ENCODE measurements at regions not wholly inside any gene's neighbourhood (a gene's known extent, or its start where the extent isn't known, plus 50 kb on each side); places are given as distances from the start of the nearest gene placed in this dataset.
"Not testable (repeated sequence)": the region's sequence is repeated elsewhere in the genome, so short reads cannot be mapped to it uniquely, and the experiment has no call there.

- DNase-seq: no peak
Observed at GRCh38 chr5:3339798-3340115, 255.9 kb upstream of the IRX1 start.

GRCh38 chr5:3339092-3339797 lies 256.4 kb upstream of the IRX1 start:
- DNase-seq: no peak

GRCh38 chr5:3337812-3338541 lies 257.7 kb upstream of the IRX1 start:
- no peak for DNase-seq

GRCh38 chr5:3336666-3337065 lies 259.0 kb upstream of the IRX1 start:
- no peak for DNase-seq

DNA sequence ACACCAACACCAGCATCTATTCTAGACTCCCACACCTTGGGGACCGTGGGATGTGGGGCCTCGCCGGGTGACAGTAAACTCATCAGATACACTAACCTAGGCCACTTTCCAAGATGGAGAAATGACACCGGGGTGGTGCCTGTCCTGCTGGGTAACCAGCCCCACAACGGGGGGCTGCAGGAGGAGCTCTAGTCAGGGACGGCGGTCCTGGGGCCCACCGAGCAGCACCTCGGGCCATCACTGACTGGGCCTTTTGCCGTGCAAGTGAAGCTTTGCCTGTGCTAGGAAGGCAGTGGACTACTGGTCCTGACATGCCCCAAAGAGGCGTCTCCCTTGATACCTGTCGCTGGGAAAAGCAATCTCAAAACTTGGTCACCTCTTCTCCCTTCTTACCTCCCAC lies 260.3 kb upstream of the IRX1 start:
- DNase-seq: no peak

DNA sequence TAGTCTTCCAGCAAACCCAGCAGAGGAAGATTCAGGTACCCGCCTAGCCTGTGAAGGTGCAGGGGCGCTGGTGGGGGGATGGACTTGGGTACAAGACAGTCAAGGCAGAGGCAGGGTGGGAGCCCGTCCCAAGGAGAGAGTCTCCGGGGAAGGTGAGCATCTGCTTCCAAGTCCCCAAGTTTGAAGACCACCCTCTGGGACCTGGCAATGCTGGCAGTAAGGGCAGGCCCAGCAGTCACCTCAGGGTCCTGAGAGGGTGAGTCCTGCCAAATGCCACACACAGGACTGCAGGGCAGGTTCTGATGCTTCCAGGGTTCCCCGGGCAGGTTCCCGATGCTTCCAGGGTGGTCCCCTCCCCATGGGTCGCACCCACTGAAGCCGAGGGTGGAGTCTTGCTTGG lies 261.8 kb upstream of the IRX1 start:
- no peak for DNase-seq

DNA sequence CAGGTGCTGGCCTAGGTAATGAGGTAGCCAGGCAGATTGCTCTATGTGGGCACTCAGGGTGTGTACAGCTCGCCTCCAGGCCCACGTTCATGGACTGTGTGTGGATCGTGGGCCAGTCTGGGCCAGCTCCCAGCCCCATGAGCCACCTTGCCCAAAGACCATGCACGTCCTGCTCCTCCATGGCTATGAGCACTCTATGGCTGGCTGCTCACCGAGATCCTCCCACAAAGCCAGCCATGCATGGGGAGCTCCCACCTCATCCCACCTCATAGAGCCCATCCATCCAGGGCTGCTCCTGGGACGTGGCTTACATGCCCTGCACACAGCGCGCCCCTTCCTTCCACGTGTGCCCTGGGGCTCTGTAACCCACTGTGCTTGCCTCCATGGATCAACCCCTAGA lies 262.5 kb upstream of the IRX1 start:
- DNase-seq: no peak

DNA sequence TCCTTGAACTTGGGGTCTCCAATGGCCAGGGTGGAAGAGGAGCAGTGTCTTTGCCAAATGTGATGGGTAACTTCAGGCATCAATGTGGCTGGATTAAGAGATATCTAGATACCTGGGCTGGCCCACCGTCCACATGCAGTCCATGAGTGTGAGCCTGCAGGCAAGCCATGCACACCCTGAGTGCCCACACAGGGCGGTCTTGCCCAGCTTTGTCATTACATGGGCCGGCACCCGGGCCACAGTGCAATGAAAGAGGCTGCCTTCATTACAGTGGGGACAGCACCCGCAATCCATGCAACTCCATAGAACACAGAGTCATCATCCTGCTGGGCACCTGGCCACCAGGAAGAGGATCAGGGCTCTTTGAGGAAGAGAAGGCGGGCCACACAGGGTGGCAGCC lies 263.8 kb upstream of the IRX1 start:
- no peak for DNase-seq

DNA sequence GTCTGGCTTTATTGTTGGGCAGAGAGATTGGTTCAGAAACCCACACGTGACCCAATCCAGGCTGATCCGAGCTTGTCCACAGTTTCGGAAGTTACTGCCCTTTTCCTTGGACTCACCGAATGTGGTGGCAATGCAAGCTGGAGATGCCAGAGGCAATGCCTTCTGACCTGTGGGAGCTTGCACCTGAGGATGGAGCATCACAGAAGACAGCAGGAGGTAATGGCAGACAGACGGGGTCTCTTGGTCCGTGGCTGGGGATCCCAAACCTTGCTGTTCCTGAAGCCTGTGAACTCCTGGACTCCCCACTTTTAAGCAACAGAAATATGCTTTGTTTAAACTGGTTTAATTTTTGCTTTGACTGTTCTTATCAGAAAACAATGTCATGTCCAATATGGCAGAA lies 265.2 kb upstream of the IRX1 start:
- no peak for DNase-seq

DNA sequence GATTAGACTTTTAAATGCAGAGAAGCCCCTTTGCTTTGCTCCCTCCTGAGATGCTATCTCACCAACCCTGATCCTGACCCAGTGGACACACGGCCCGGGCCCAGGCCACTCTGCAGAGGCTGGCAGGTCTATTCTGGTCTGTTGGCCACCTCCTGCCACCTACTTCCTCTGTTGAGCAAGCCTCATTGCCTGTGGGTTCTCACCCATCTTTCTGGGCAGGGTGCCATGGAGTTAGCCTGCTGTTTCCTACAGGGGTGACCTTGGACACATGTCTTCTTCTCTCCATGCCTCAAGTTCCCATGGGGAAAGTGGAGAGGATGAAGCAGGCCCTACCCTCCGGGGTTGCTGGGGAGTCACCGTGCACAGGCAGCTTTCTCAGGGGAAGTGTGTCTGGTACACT lies 266.2 kb upstream of the IRX1 start:
- no peak for DNase-seq

DNA sequence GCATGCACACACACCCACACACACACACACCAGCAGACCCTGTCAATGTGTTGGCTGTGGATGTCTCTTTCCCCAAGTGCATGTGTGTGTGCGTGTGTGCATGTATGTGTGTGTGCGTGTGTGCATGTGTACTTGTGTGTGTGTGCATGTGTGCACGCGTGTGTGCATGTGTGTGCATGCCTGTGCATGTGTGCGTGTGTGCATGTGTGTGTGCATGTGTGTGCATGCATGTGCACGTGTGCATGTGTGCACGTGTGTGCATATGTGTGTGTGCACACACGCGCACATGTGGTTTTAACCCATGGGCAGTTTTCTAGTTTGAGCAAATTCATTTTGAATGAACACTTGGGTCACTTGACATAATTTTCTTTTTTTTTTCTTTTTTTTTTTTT lies 268.8 kb upstream of the IRX1 start:
- no peak for DNase-seq

- no peak for DNase-seq
Observed at GRCh38 chr5:3325972-3326840, 269.4 kb upstream of the IRX1 start.

DNA sequence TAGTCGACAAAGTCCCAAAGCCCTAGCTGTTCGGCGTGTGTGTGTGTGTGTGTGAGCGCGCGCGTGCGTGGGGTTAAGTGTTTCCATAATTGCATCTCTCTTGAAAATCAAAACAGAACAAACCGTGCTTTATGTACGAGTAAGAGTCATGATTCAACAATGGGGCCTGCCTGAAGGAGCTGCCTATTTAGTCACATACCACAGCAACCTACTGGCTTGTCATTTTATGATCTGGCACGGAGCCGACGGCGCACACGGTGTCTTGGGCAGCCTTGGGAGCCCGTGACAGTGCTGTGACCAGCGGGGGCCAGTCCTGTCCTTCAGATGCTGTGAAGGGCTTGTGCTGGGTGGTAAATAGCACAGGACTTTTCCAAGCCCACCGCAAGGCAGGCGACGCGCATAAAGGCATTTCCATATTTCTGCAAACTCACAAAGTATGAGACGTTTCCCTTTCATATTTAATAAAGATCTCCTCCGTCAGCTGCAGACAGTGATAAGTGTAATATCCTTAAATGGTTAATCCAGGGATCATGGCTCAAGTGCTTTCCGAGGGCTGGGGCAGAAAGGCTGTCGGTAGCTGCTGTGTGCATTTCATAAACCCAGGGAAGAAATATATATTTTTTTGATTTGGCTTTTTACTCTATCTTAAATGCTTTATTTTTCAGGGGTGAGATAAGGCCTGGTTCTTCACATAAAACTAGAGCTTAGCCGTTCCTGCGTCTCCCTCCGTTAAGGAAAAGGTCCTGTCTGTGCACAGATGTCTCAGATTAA lies 270.2 kb upstream of the IRX1 start:
- no peak for DNase-seq

GRCh38 chr5:3324421-3325101 lies 271.1 kb upstream of the IRX1 start:
- no peak for DNase-seq

DNA sequence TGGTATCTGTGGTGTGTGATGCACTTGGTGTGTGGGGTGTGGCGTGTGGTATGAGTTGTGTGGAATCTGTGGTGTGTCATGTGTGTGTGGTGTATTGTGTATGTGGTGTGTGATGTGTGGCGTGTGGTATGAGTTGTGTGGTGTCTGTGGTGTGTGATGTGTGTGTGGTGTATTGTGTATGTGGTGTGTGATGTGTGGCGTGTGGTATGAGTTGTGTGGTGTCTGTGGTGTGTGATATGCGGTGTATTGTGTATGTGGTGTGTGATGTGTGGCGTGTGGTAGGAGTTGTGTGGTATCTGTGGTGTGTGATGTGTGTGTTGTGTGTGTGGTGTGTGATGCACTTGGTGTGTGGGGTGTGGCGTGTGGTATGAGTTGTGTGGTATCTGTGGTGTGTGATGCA lies 271.7 kb upstream of the IRX1 start:
- not testable (repeated sequence) for DNase-seq

- no peak for DNase-seq
Observed at GRCh38 chr5:3323144-3323543, 272.5 kb upstream of the IRX1 start.

- no peak for DNase-seq
Observed at GRCh38 chr5:3322642-3323041, 273.0 kb upstream of the IRX1 start.

GRCh38 chr5:3321923-3322322 lies 273.7 kb upstream of the IRX1 start:
- no peak for DNase-seq

DNA sequence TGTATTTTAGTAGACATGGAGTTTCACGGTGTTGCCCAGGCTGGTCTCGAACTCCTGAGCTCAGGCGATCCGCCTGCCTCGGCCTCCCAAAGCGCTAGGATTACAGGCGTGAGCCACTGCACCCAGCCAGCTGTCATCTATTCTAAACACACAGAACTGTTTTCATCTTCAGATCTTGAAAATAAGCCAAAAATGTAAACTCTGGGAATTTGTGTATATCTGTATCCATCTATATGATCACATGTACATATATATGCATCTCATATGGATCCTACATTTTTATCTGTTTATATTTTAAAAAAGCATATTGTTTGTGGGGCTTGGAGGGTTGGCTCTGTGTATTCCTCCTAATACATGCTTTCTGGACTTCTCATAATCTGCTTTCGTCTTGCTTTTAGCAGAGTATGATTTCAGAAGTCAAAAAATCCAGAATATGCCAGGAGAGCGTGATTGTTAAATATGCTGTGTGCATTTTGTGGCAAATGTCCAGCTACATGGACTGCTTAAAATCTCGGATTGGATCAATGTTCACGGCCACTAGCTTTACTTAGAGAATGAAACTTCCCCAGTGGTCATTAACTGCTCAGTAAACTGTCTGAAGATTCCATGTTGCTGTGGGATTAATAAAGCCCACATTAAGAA lies 274.4 kb upstream of the IRX1 start:
- no peak for DNase-seq

GRCh38 chr5:3320317-3320875 lies 275.2 kb upstream of the IRX1 start:
- no peak for DNase-seq

- DNase-seq: no peak
Observed at GRCh38 chr5:3317051-3317795, 278.4 kb upstream of the IRX1 start.
